ENCODE measurements at regions not wholly inside any gene's neighbourhood (a gene's known extent, or its start where the extent isn't known, plus 50 kb on each side); places are given as distances from the start of the nearest gene placed in this dataset.

GRCh38 chr4:163976588-163976987 lies 482.1 kb downstream of the TMA16 start:
- intact Hi-C loops (cut with DNase I) = no loop called here
- H3K4me3 ChIP-seq = no peak overlapping the region
- no peak for ATAC-seq

DNA sequence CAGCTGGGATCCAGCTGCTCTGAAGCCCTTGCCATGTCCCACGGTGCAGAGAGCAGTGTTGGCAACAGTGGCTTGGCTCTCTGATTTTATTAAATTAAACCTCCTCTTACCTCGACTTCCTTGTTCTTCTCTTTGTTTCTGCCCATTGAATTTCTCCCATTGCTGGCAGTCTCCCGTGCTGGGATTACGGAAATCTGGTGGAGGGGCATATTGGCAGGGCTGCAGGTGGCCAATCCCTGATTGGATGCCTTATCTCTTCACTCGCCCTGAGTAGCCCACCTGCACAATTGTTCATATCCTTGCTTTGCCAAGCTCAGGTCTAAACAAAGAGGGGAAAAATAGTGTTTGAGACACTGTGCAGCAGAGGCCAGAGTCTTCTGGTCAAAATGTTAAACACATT lies 493.9 kb downstream of the TMA16 start:
- intact Hi-C loops (cut with DNase I) = no loop called here
- no peak for TF ChIP-seq CTCF (IDR thresholded peaks at IDR 0.05)
- no peaks in the 10 kb centered on the region for H3K27me3 ChIP-seq
- no peaks in the 10 kb centered on the region for H3K9me3 ChIP-seq
- ATAC-seq (no peak), DNase-seq (no peak)
- H3K36me3 ChIP-seq = no peaks in the 10 kb centered on the region
- H3K4me3 ChIP-seq = no peak overlapping the region
- no peak overlapping the region for H3K27ac ChIP-seq
- no peaks in the 10 kb centered on the region for H3K4me1 ChIP-seq

More at GRCh38 chr4:163976588-163976987, 482.1 kb downstream of the TMA16 start:
- Histone ChIP-seq H3K27me3 (no peaks in the 10 kb centered on the region), H3K9me3 (no peaks in the 10 kb centered on the region), H3K27ac (no peak overlapping the region), H3K36me3 (no peaks in the 10 kb centered on the region), H3K4me1 (no peaks in the 10 kb centered on the region)
- TF ChIP-seq CTCF (IDR thresholded peaks at IDR 0.05) = no peak
- no peak for DNase-seq

DNA sequence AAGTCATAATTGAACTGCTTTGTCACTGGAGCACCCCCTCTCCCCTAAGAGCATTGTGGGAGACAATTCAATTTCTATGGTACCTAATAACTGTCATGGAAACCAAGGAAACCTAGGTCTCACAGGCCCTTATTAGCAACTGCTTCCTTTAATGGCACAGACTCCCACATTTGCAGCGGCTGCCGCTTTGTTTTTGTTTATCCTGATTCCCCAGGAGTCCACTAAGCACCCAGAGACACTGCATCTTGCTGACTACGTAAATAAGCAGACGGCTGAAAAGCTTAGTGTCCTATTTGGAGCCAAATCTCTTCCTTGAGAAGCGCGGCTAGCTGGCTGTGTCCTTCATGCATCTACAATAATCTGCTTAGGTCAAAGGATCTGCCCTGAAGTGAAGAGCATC lies 494.4 kb downstream of the TMA16 start:
- no peak overlapping the region for H3K4me3 ChIP-seq
- intact Hi-C loops (cut with DNase I) = no loop called here
- DNase-seq = no peak

DNA sequence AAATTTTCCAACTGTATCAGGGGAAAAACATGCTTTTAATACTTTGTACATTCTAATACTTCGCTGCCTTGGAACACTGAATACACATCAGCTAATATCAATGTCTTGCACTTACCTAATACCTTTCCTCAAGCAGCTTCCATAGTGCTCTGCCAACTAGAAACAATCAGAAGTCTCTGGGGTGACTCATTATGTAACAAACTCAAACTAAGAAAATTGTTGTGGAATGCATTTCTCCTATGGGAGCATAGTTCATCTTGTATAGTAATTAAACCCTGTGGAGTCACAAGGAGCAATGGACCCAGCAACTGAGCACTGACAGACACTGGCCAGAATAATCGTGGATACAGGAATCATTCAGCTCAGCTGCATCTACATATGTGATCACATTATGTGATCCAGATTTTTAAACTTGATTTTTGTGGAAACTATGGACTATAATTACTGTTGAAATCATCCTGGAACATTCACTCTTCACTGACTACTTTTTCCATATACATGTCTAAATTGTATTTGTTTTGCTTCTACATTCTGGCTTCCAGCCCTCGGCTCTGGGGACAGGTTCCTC lies 496.9 kb downstream of the TMA16 start:
- ATAC-seq = no peak
- H3K9me3 ChIP-seq = no peaks in the 10 kb centered on the region
- no peak for DNase-seq
- no peak overlapping the region for H3K27ac ChIP-seq
- TF ChIP-seq CTCF (IDR thresholded peaks at IDR 0.05) = no peak
- no peaks in the 10 kb centered on the region for H3K27me3 ChIP-seq
- H3K36me3 ChIP-seq = no peaks in the 10 kb centered on the region
- H3K4me1 ChIP-seq = no peaks in the 10 kb centered on the region
- H3K4me3 ChIP-seq = no peak overlapping the region
- intact Hi-C loops (cut with DNase I) = no loop called here

More for the DNA sequence above, 494.4 kb downstream of the TMA16 start:
- TF ChIP-seq CTCF (IDR thresholded peaks at IDR 0.05) = no peak
- H3K27ac ChIP-seq = no peak overlapping the region
- H3K4me1 ChIP-seq = no peaks in the 10 kb centered on the region
- ATAC-seq = no peak
- H3K27me3 ChIP-seq = no peaks in the 10 kb centered on the region
- no peaks in the 10 kb centered on the region for H3K36me3 ChIP-seq
- no peaks in the 10 kb centered on the region for H3K9me3 ChIP-seq

DNA sequence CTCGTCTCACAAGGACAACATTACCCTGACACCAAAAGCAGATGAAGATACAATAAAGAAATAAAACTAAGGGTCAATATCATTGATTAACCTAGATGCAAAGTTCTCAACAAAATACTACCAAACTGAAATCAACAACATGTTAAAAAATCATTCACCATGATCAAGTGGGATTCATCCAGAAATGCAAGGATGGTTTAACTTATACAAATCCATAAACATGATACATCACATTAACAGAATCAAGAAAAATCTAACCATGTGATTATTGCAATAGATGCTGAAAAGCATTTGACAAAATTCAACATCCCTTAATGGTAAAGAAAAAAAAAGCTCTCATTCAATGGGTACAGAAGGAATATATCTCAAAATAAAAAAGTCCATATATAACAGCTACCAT lies 514.9 kb downstream of the TMA16 start:
- H3K4me1 ChIP-seq = no peaks in the 10 kb centered on the region
- intact Hi-C loops (cut with DNase I) = no loop called here
- ATAC-seq (no peak), DNase-seq (no peak)
- no peaks in the 10 kb centered on the region for H3K27me3 ChIP-seq
- TF ChIP-seq CTCF (IDR thresholded peaks at IDR 0.05) = no peak
- no peak overlapping the region for H3K27ac ChIP-seq
- no peak overlapping the region for H3K4me3 ChIP-seq
- no peaks in the 10 kb centered on the region for H3K9me3 ChIP-seq
- H3K36me3 ChIP-seq = no peaks in the 10 kb centered on the region

GRCh38 chr4:164011791-164012190 lies 517.3 kb downstream of the TMA16 start:
- Histone ChIP-seq H3K4me1 (no peaks in the 10 kb centered on the region), H3K36me3 (no peaks in the 10 kb centered on the region), H3K27me3 (no peaks in the 10 kb centered on the region), H3K9me3 (no peaks in the 10 kb centered on the region), H3K4me3 (no peak overlapping the region), H3K27ac (no peak overlapping the region)
- intact Hi-C loops (cut with DNase I) = no loop called here
- ATAC-seq = peak; percentile 21
- DNase-seq = no peak
- no peak for TF ChIP-seq CTCF (IDR thresholded peaks at IDR 0.05)

Measured in upper lobe of right lung (tissue), 1 donor.